ENCODE measurements at regions not wholly inside any gene's neighbourhood (a gene's known extent, or its start where the extent isn't known, plus 50 kb on each side); places are given as distances from the start of the nearest gene placed in this dataset.

DNA sequence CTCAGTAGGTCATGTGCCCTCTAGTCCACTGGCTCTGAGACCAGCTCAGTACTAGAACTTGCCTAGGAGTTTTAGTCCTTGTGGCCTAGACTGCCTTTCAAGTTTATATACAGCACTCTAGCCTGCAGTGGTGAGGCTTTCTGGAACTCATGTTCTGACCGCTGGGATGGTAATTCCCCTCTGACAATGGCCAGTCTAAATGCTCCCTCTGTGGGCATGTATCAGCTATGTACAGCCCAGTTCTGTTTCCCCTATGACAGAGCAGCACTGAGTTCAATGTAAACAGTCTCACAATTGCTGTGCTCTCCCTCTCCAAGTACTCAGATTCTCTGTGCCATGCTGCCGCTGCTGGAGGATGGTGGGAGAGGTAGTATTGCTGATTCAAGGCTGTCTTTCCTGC, 68.6 kb upstream of the SLC27A6 start:
- Histone ChIP-seq H3K36me3 (no peaks in the 10 kb centered on the region), H3K9me3 (no peaks in the 10 kb centered on the region), H3K27ac (no peak overlapping the region), H3K4me3 (no peak overlapping the region), H3K27me3 (no peaks in the 10 kb centered on the region), H3K4me1 (no peaks in the 10 kb centered on the region)
- DNase-seq, result no peak
- no peak for TF ChIP-seq POLR2A (IDR thresholded peaks at IDR 0.05)
- TF ChIP-seq, protein P1, sequence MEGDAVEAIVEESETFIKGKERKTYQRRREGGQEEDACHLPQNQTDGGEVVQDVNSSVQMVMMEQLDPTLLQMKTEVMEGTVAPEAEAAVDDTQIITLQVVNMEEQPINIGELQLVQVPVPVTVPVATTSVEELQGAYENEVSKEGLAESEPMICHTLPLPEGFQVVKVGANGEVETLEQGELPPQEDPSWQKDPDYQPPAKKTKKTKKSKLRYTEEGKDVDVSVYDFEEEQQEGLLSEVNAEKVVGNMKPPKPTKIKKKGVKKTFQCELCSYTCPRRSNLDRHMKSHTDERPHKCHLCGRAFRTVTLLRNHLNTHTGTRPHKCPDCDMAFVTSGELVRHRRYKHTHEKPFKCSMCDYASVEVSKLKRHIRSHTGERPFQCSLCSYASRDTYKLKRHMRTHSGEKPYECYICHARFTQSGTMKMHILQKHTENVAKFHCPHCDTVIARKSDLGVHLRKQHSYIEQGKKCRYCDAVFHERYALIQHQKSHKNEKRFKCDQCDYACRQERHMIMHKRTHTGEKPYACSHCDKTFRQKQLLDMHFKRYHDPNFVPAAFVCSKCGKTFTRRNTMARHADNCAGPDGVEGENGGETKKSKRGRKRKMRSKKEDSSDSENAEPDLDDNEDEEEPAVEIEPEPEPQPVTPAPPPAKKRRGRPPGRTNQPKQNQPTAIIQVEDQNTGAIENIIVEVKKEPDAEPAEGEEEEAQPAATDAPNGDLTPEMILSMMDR (IDR thresholded peaks at IDR 0.05), result no peak

DNA sequence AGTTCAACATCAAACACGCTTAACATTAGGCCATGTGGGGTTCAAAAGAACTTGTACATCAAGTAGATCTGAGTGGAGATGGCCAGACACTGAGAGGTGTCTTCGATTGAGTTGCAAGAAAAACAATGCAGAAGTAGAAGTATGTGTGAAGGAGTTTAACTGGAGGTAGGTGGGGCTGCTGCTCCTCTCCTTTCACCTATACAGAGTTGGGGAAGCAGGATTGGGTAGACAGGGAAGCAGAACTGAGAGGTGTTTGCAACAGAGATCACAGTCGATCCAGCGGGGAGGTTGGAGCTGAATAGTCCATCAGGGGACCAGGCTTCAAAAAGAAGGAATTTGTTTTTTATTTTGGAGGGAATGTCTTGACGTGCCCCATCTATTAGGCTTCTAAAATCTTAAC, 61.7 kb upstream of the SLC27A6 start:
- TF ChIP-seq, protein P1 (IDR thresholded peaks at IDR 0.05), result no peak
- no peak for TF ChIP-seq POLR2A (IDR thresholded peaks at IDR 0.05)
- Histone ChIP-seq H3K36me3 (no peaks in the 10 kb centered on the region), H3K27me3 (no peaks in the 10 kb centered on the region), H3K27ac (no peak overlapping the region), H3K4me1 (no peaks in the 10 kb centered on the region), H3K9me3 (no peaks in the 10 kb centered on the region), H3K4me3 (no peak overlapping the region)
- DNase-seq, result no peak

DNA sequence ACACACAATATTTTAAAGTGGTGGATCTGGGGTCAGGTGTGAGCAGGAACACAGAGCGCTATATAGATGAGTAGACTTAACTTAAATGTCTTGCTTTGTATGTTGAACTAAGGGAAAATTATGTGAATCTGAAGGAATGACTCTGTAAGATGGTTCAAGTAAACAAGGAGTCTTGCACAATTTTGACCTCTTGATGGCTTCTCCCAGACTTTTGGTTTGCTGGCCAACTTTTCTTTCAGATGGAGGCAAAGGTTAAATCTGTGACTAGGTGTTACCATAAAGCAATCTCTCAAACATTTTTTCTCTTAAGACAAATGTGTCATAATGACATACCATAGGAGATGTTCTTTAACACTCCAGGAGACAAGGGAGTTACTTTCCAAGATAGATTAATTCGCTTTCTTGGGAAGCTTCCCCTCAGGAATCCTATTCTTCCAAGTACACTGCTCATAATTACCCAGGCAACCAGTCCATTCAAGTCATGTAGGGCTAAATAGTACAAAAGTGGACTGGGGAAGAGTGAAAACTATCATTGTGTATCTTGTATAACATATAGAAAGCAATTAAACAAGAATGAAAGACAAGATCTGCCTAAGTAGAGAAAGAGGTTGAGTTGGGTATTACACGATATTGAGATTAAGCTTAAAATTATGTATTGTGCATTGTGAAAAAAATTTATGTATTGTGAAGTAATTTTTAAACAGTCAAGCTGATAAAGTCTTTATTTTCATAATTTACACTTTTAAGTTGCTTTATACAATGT, 60.3 kb upstream of the SLC27A6 start:
- H3K27me3 ChIP-seq, result no peaks in the 10 kb centered on the region
- H3K4me3 ChIP-seq, result no peak overlapping the region
- H3K4me1 ChIP-seq, result no peaks in the 10 kb centered on the region
- no peak for DNase-seq
- H3K27ac ChIP-seq, result no peak overlapping the region
- H3K9me3 ChIP-seq, result no peaks in the 10 kb centered on the region
- no peaks in the 10 kb centered on the region for H3K36me3 ChIP-seq
- TF ChIP-seq, protein P1 (IDR thresholded peaks at IDR 0.05), result no peak
- no peak for TF ChIP-seq POLR2A (IDR thresholded peaks at IDR 0.05)

DNA sequence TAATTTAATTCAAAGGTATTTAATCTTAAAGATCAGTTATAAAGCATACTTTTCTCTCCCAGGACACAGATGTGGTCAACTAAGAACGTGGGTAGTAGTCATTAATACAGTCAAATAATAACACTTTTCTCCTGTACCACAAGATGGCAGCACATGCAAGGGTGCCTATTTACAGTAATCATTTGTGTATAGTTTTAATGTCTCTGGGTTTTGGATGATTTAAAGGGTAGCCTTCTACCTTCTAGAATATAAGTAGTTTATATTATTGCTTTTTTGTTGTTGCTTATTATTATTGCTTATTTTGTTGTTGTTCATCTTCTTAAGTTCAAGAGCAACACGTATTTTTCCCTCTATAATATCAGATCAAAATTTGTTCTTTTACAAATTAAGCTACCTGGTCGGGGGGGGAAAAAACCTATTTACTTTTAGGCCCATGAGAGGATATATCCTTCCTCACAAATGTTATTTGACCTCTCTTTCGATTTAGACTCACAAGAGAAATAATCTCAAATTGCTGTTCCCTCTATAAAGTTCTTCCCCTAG, 59.6 kb upstream of the SLC27A6 start:
- TF ChIP-seq, protein P1 (IDR thresholded peaks at IDR 0.05), result peak; percentile 30 to 77 (median 70)
- no peak for TF ChIP-seq POLR2A (IDR thresholded peaks at IDR 0.05)
- no peaks in the 10 kb centered on the region for H3K9me3 ChIP-seq
- H3K27ac ChIP-seq, result no peak overlapping the region
- no peak overlapping the region for H3K4me3 ChIP-seq
- H3K27me3 ChIP-seq, result no peaks in the 10 kb centered on the region
- no peaks in the 10 kb centered on the region for H3K36me3 ChIP-seq
- no peaks in the 10 kb centered on the region for H3K4me1 ChIP-seq
- DNase-seq, result peak in 1 of 3 donors; percentile 51

DNA sequence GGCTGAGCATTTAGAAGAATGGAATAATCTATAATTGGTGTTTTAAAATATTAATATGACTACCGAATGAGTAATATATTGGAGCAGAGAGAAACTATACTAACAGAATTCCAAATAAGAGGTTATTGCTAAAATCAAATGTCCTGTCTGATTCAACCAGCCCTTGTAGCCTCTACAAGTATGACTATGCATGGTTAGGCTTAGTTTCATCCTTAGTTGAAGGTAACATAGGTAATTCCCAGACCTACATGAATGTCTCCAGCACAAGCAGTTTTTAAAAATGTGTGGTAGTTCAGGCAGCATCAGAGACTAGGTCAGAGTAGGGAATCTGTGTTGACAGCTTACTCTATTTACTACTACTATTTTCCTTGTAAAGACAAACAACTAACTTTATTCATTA, 51.7 kb upstream of the SLC27A6 start:
- no peak overlapping the region for H3K27ac ChIP-seq
- H3K4me1 ChIP-seq, result no peaks in the 10 kb centered on the region
- no peak overlapping the region for H3K4me3 ChIP-seq
- H3K9me3 ChIP-seq, result no peaks in the 10 kb centered on the region
- H3K36me3 ChIP-seq, result no peaks in the 10 kb centered on the region
- DNase-seq, result no peak
- TF ChIP-seq, protein P1 (IDR thresholded peaks at IDR 0.05), result no peak
- no peak for TF ChIP-seq POLR2A (IDR thresholded peaks at IDR 0.05)
- H3K27me3 ChIP-seq, result no peaks in the 10 kb centered on the region

Measured in Peyer's patch (tissue), 4 donors.